ENCODE measurements at regions not wholly inside any gene's neighbourhood (a gene's known extent, or its start where the extent isn't known, plus 50 kb on each side); places are given as distances from the start of the nearest gene placed in this dataset.

DNA sequence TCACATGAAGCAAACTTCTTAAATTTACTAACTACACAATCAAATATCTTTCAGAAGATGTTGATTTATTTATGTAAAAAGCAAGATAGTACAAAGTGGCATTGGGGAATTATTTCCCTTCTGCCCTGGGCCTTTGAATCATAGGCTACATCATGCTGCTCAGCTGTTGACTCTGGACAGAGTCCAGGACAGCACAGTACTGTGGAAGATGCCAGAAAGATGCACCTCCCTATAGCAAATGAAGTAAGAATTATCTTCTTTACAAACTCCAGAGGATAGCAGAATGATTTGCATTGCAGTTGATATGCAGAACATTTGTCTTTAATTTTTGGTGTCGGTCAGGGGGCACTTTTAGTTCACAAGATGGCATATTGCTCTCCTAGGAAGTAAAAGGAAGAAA lies 1354.5 kb upstream of the ZEB2 start:
- Histone ChIP-seq H3K27ac (no peak overlapping the region), H3K9me3 (no peaks in the 10 kb centered on the region), H3K27me3 (no peaks in the 10 kb centered on the region), H3K4me1 (peaks cover 0 to 9% (median 8%) of the 10 kb centered on the region in 4 donors), H3K4me3 (no peak overlapping the region), H3K36me3 (no peaks in the 10 kb centered on the region)
- no peak for DNase-seq
- 81% methylated on average over 1 of the region's 1 CpG for WGBS, 2 donors
- intact Hi-C loops (cut with DNase I): no loop called here
- TF ChIP-seq POLR2A (IDR thresholded peaks at IDR 0.05) (no peak), EP300 (IDR thresholded peaks at IDR 0.05) (no peak), POLR2AphosphoS5 (IDR thresholded peaks at IDR 0.05) (no peak), CTCF (IDR thresholded peaks at IDR 0.05) (no peak)

GRCh38 chr2:145864501-145864900 lies 1344.6 kb upstream of the ZEB2 start:
- no peak for TF ChIP-seq CTCF (IDR thresholded peaks at IDR 0.05)
- no peak for TF ChIP-seq POLR2AphosphoS5 (IDR thresholded peaks at IDR 0.05)
- no peak for TF ChIP-seq POLR2A (IDR thresholded peaks at IDR 0.05)
- no peak for TF ChIP-seq EP300 (IDR thresholded peaks at IDR 0.05)
- H3K4me3 ChIP-seq: no peak overlapping the region
- no peaks in the 10 kb centered on the region for H3K27me3 ChIP-seq
- no peaks in the 10 kb centered on the region for H3K4me1 ChIP-seq
- H3K36me3 ChIP-seq: no peaks in the 10 kb centered on the region
- intact Hi-C loops (cut with DNase I): no loop called here
- 92 to 95% methylated on average over 3 of the region's 3 CpGs for WGBS, 2 donors
- no peaks in the 10 kb centered on the region for H3K9me3 ChIP-seq
- no peak overlapping the region for H3K27ac ChIP-seq
- DNase-seq: no peak

DNA sequence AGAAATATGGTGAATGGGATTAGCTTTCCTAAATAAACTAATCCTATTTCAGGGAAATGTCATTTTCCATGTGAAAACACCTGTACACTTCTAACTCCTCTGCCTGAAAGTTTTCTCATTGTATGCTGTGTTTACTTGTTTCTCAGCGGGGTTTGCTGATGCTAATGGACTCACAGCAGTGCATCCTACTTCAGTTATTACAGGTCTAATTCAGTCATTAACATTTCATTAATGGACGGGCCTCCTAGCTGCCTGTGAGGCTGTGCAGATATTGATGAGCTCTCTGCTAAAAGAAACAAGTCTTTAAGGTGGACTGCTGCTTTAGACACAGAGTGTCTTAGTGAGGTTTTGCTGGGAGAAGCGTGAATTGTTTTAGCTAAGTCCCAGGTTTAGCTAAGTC lies 1342.0 kb upstream of the ZEB2 start:
- H3K27me3 ChIP-seq: no peaks in the 10 kb centered on the region
- H3K36me3 ChIP-seq: no peaks in the 10 kb centered on the region
- DNase-seq: no peak
- H3K9me3 ChIP-seq: no peaks in the 10 kb centered on the region
- intact Hi-C loops (cut with DNase I): no loop called here
- H3K4me1 ChIP-seq: no peaks in the 10 kb centered on the region
- H3K27ac ChIP-seq: no peak overlapping the region
- WGBS, 2 donors: 51 to 77% methylated on average over 3 of the region's 3 CpGs
- TF ChIP-seq CTCF (IDR thresholded peaks at IDR 0.05) (no peak), EP300 (IDR thresholded peaks at IDR 0.05) (no peak), POLR2AphosphoS5 (IDR thresholded peaks at IDR 0.05) (no peak), POLR2A (IDR thresholded peaks at IDR 0.05) (no peak)
- no peak overlapping the region for H3K4me3 ChIP-seq

- no peaks in the 10 kb centered on the region for H3K27me3 ChIP-seq
- H3K27ac ChIP-seq: no peak overlapping the region
- 51 to 79% methylated on average over 1 of the region's 1 CpG for WGBS, 2 donors
- no peak for TF ChIP-seq CTCF (IDR thresholded peaks at IDR 0.05)
- TF ChIP-seq POLR2A (IDR thresholded peaks at IDR 0.05): no peak
- TF ChIP-seq POLR2AphosphoS5 (IDR thresholded peaks at IDR 0.05): no peak
- no peak for TF ChIP-seq EP300 (IDR thresholded peaks at IDR 0.05)
- H3K4me3 ChIP-seq: no peak overlapping the region
- H3K9me3 ChIP-seq: no peaks in the 10 kb centered on the region
- H3K4me1 ChIP-seq: no peaks in the 10 kb centered on the region
- no peaks in the 10 kb centered on the region for H3K36me3 ChIP-seq
- DNase-seq: no peak
- intact Hi-C loops (cut with DNase I): no loop called here
These were observed 1340.2 kb upstream of the ZEB2 start for GRCh38 chr2:145860083-145860482.

- intact Hi-C loops (cut with DNase I): no loop called here
- no peak for DNase-seq
- H3K4me1 ChIP-seq: no peaks in the 10 kb centered on the region
- no peaks in the 10 kb centered on the region for H3K9me3 ChIP-seq
- no peaks in the 10 kb centered on the region for H3K36me3 ChIP-seq
- H3K27ac ChIP-seq: no peak overlapping the region
- no peak for TF ChIP-seq EP300 (IDR thresholded peaks at IDR 0.05)
- no peak for TF ChIP-seq CTCF (IDR thresholded peaks at IDR 0.05)
- no peak for TF ChIP-seq POLR2AphosphoS5 (IDR thresholded peaks at IDR 0.05)
- no peak for TF ChIP-seq POLR2A (IDR thresholded peaks at IDR 0.05)
- WGBS, 2 donors: 69 to 92% methylated on average over 1 of the region's 1 CpG
- no peak overlapping the region for H3K4me3 ChIP-seq
- H3K27me3 ChIP-seq: no peaks in the 10 kb centered on the region
These were observed 1335.2 kb upstream of the ZEB2 start for GRCh38 chr2:145855142-145855541.

All from sigmoid colon (tissue), 6 donors.